CD1c-positive myeloid dendritic cell (primary cell): ENCODE measurements at regions not wholly inside any gene's neighbourhood (a gene's known extent, or its start where the extent isn't known, plus 50 kb on each side); places are given as distances from the start of the nearest gene placed in this dataset.

Experiments
- DNase-seq: peaks from one replicate; pipeline ENCODE4 v3.0.0-alpha.2; 2016; ENCODE audit errors: extremely low spot score

GRCh38 chr4:30450474-30450873 is 269.7 kb upstream of the PCDH7 start:
- no peak for DNase-seq

GRCh38 chr4:30454504-30454903 is 265.7 kb upstream of the PCDH7 start:
- no peak for DNase-seq

GRCh38 chr4:30456716-30457115 is 263.5 kb upstream of the PCDH7 start:
- DNase-seq: no peak

- no peak for DNase-seq
Measured at GRCh38 chr4:30460818-30461217, 259.4 kb upstream of the PCDH7 start.

GRCh38 chr4:30461218-30461617 is 259.0 kb upstream of the PCDH7 start:
- no peak for DNase-seq

- DNase-seq: no peak
Measured at GRCh38 chr4:30462445-30463090, 257.6 kb upstream of the PCDH7 start.

- no peak for DNase-seq
Measured at GRCh38 chr4:30471861-30472260, 248.3 kb upstream of the PCDH7 start.

GRCh38 chr4:30473225-30473624 is 246.9 kb upstream of the PCDH7 start:
- no peak for DNase-seq

- no peak for DNase-seq
Measured at GRCh38 chr4:30495251-30495650, 224.9 kb upstream of the PCDH7 start.

- DNase-seq: no peak
Measured at GRCh38 chr4:30495651-30496310, 224.4 kb upstream of the PCDH7 start.

GRCh38 chr4:30511751-30512150 is 208.4 kb upstream of the PCDH7 start:
- DNase-seq: no peak

GRCh38 chr4:30518211-30518610 is 202.0 kb upstream of the PCDH7 start:
- no peak for DNase-seq

- DNase-seq: no peak
Measured at GRCh38 chr4:30525662-30526315, 194.4 kb upstream of the PCDH7 start.

- DNase-seq: no peak
Measured at GRCh38 chr4:30535255-30535654, 184.9 kb upstream of the PCDH7 start.

- no peak for DNase-seq
Measured at GRCh38 chr4:30536231-30536630, 183.9 kb upstream of the PCDH7 start.

- DNase-seq: no peak
Measured at GRCh38 chr4:30537456-30537855, 182.7 kb upstream of the PCDH7 start.

GRCh38 chr4:30538794-30539193 is 181.4 kb upstream of the PCDH7 start:
- no peak for DNase-seq

- no peak for DNase-seq
Measured at GRCh38 chr4:30543057-30543456, 177.1 kb upstream of the PCDH7 start.

GRCh38 chr4:30553151-30553550 is 167.0 kb upstream of the PCDH7 start:
- no peak for DNase-seq

- DNase-seq: no peak
Measured at GRCh38 chr4:30553706-30554105, 166.5 kb upstream of the PCDH7 start.

- no peak for DNase-seq
Measured at GRCh38 chr4:30555775-30556174, 164.4 kb upstream of the PCDH7 start.

GRCh38 chr4:30559481-30559880 is 160.7 kb upstream of the PCDH7 start:
- no peak for DNase-seq

- DNase-seq: no peak
Measured at GRCh38 chr4:30586850-30587249, 133.3 kb upstream of the PCDH7 start.
